Aorta (tissue), 5 donors: ENCODE measurements at regions not wholly inside any gene's neighbourhood (a gene's known extent, or its start where the extent isn't known, plus 50 kb on each side); places are given as distances from the start of the nearest gene placed in this dataset.
"Not testable (repeated sequence)": the region's sequence is repeated elsewhere in the genome, so short reads cannot be mapped to it uniquely, and the experiment has no call there.

Experiments
- ATAC-seq: fragments of 200-7000 bp; cut with Tn5 transposase; one replicate; pipeline ENCODE4 v1.9.1; 2022; ENCODE audit warnings: moderate library complexity; ENCODE audit not compliant: low FRiP score
- DNase-seq, 2 donors: peaks; one replicate each; pipeline ENCODE4 v3.0.0-alpha.2; 2020
- H3K27ac ChIP-seq, 2 donors: one replicate each; pipeline ENCODE4 v1.5.1; 2013; ENCODE audit warnings: low read length in 2 of 2, mild to moderate bottlenecking in 2 of 2, moderate library complexity in 2 of 2, control low read depth in 1 of 2, inconsistent platforms in 1 of 2, low read depth in 1 of 2
- H3K27me3 ChIP-seq, 2 donors: one replicate each; pipeline ENCODE4 v1.6.1; 2013; ENCODE audit warnings: control low read depth in 1 of 2, low read length in 1 of 2, mild to moderate bottlenecking in 1 of 2, moderate library complexity in 1 of 2; ENCODE audit not compliant: insufficient read depth in 2 of 2, control insufficient read depth in 1 of 2
- H3K36me3 ChIP-seq, 2 donors: one replicate each; pipeline ENCODE4 v1.6.1; 2013; ENCODE audit warnings: control low read depth in 1 of 2, low read length in 1 of 2, mild to moderate bottlenecking in 1 of 2; ENCODE audit not compliant: insufficient read depth in 2 of 2, control insufficient read depth in 1 of 2
- H3K4me1 ChIP-seq, 2 donors: one replicate each; pipeline ENCODE4 v1.6.1; 2013; ENCODE audit warnings: low read length in 2 of 2, control low read depth in 1 of 2, mild to moderate bottlenecking in 1 of 2, moderate library complexity in 1 of 2; ENCODE audit not compliant: insufficient read depth in 2 of 2, control insufficient read depth in 1 of 2
- H3K4me3 ChIP-seq, 2 donors: one replicate each; pipeline ENCODE4 v1.5.1; 2013; ENCODE audit warnings: low read length in 2 of 2, control low read depth in 1 of 2, mild to moderate bottlenecking in 1 of 2
- H3K9me3 ChIP-seq: one replicate; pipeline ENCODE4 v1.6.1; 2013; ENCODE audit warnings: mild to moderate bottlenecking, low read length; ENCODE audit not compliant: control insufficient read depth
- WGBS, 2 donors: extraction: QIAGEN DNeasy Blood & Tissue Kit; methylation state at CpG; one replicate each; pipeline ENCODE4 v1.1.7; 2013; 5-methylcytosine and 5-hydroxymethylcytosine counted together
- intact Hi-C, 2 donors: fragments of 100-400 bp; cut with DNase I; formaldehyde crosslinking; loops; one replicate each; pipeline versions ENCODE4 v1.14.2 to v1.15.0; 2022
- donor health status: healthy with polysubstance abuse.
- donor health status: Bipolar disorder and iron deficiency.
- donor health status: DM: no; HTN: no; CAD: no.
- donor health status: DM: no; HTN: no; CAD: no.
- donor health status: DM: yes; HTN: yes; CAD: no.

DNA sequence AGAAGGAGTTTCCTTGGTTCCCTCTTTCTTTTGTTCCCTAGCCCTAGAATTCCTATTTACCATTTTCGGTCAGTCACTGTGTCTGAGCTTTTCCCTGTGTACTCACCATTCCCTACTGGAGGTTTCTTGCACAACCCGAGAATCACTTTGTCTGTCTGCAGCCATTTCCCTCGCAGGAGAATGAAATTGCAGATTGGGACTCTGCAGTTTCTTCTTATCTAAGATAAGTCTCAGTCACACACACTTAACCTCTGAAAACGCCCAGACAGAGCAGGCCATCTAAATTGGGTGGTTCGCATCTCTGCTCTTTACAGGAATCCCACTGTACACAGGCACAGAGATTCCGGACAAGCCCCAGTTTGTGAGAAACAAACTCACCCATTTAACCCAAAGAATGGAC is 58.6 kb upstream of the CNTNAP2 start:
- H3K4me3 ChIP-seq = no peak overlapping the region
- no peaks in the 10 kb centered on the region for H3K9me3 ChIP-seq
- no peaks in the 10 kb centered on the region for H3K36me3 ChIP-seq
- 79 to 83% methylated on average over 6 of the region's 6 CpGs for WGBS, 2 donors
- no peaks in the 10 kb centered on the region for H3K27me3 ChIP-seq
- H3K27ac ChIP-seq = no peak overlapping the region
- intact Hi-C loops = no loop called here
- no peaks in the 10 kb centered on the region for H3K4me1 ChIP-seq
- no peak for ATAC-seq
- no peak for DNase-seq

DNA sequence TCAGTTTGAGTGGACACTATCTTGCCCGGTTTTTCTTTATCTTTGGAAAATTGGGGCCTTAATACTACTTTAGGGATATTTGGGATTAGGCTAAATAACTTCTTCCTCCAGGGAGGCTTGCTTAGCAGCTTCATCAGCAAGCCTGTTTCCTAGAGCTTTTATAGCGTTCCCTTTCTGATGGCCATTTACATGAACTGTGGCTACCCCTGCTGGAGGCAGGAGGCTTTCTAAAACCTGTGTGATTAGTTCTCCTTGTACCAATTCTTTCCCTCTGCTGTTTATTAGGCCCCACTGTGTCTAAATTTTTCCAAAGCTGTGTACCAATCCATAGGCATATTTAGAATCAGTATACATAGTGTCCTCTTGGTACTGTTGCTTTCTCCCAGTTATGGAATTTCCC is 61.7 kb upstream of the CNTNAP2 start:
- H3K27ac ChIP-seq = no peak overlapping the region
- ATAC-seq (no peak), DNase-seq (no peak)
- no peaks in the 10 kb centered on the region for H3K4me1 ChIP-seq
- WGBS, 2 donors = 77 to 90% methylated on average over 2 of the region's 2 CpGs
- no peaks in the 10 kb centered on the region for H3K27me3 ChIP-seq
- intact Hi-C loops = no loop called here
- H3K4me3 ChIP-seq = no peak overlapping the region
- H3K36me3 ChIP-seq = no peaks in the 10 kb centered on the region
- no peaks in the 10 kb centered on the region for H3K9me3 ChIP-seq

DNA sequence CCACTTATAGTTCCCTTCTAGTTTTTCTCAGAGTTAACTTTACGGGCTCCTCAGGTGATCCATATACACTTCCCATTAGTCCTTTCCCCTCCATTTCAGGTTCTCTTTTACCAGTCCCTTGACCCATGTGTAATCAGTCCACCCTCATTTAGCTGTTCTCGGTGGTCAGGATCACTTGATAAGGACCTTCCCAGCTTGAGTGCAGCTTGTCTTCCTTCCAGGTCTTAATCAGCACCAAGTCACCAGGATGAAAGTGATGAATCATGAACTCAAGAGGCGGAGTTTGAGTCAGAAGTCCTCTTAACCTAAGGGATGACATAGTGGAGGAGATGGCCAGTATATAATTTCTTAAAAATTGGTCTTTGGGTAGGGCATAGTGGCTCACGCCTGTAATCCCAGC is 63.1 kb upstream of the CNTNAP2 start:
- Histone ChIP-seq H3K36me3 (no peaks in the 10 kb centered on the region), H3K27ac (no peak overlapping the region), H3K9me3 (no peaks in the 10 kb centered on the region), H3K4me1 (no peaks in the 10 kb centered on the region), H3K4me3 (no peak overlapping the region), H3K27me3 (no peaks in the 10 kb centered on the region)
- 86 to 88% methylated on average over 4 of the region's 4 CpGs for WGBS, 2 donors
- DNase-seq = no peak
- intact Hi-C loops = no loop called here
- ATAC-seq = no peak

GRCh38 chr7:146043310-146043709 is 73.3 kb upstream of the CNTNAP2 start:
- H3K36me3 ChIP-seq, intact Hi-C loops, H3K4me1 ChIP-seq, H3K9me3 ChIP-seq, H3K27me3 ChIP-seq, H3K4me3 ChIP-seq, DNase-seq, ATAC-seq, H3K27ac ChIP-seq: not testable (repeated sequence)
- 90 to 92% methylated on average over 14 of the region's 14 CpGs for WGBS, 2 donors

GRCh38 chr7:146028251-146028750 is 88.3 kb upstream of the CNTNAP2 start:
- no peak for ATAC-seq
- Histone ChIP-seq H3K9me3 (no peaks in the 10 kb centered on the region), H3K27ac (no peak overlapping the region), H3K4me3 (no peak overlapping the region), H3K27me3 (no peaks in the 10 kb centered on the region), H3K36me3 (no peaks in the 10 kb centered on the region), H3K4me1 (no peaks in the 10 kb centered on the region)
- 68 to 80% methylated on average over 3 of the region's 3 CpGs for WGBS, 2 donors
- DNase-seq = no peak
- intact Hi-C loops = no loop called here

- no peak for ATAC-seq
These were observed 89.4 kb upstream of the CNTNAP2 start for GRCh38 chr7:146027243-146027642.

DNA sequence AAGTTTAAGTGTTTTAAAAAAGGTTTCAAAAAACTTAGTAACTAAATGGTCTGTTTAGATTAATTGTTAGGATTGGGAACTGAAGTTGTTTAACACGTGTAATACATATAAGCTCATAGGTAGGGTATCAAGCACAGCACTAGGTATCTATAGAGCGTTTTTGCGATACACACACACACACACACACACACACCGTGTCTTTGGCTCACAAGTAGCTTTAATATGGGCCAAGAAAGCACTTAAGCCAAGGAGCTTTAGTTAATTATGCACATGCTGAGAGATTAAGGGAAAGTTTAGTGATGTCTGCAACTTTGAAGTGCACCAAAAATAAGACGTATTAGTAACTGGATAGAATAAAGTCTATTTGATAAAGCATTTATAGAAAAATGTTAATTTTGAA is 93.8 kb upstream of the CNTNAP2 start:
- Histone ChIP-seq H3K4me1 (no peaks in the 10 kb centered on the region), H3K9me3 (peaks cover 1% of the 10 kb centered on the region), H3K4me3 (no peak overlapping the region), H3K36me3 (no peaks in the 10 kb centered on the region), H3K27ac (no peak overlapping the region), H3K27me3 (no peaks in the 10 kb centered on the region)
- DNase-seq (no peak), ATAC-seq (no peak)
- WGBS, 2 donors = 82 to 84% methylated on average over 5 of the region's 5 CpGs
- intact Hi-C loops = no loop called here

More at GRCh38 chr7:146027243-146027642, 89.4 kb upstream of the CNTNAP2 start:
- Histone ChIP-seq H3K27ac (no peak overlapping the region), H3K4me1 (no peaks in the 10 kb centered on the region), H3K4me3 (no peak overlapping the region), H3K27me3 (no peaks in the 10 kb centered on the region), H3K9me3 (no peaks in the 10 kb centered on the region), H3K36me3 (no peaks in the 10 kb centered on the region)
- DNase-seq = no peak
- intact Hi-C loops = no loop called here

- H3K27ac ChIP-seq, H3K36me3 ChIP-seq, DNase-seq, H3K9me3 ChIP-seq, H3K27me3 ChIP-seq, H3K4me1 ChIP-seq, intact Hi-C loops, ATAC-seq, H3K4me3 ChIP-seq: not testable (repeated sequence)
- 89 to 91% methylated on average over 25 to 32 of the region's 33 CpGs for WGBS, 2 donors
These were observed 97.3 kb upstream of the CNTNAP2 start for GRCh38 chr7:146019041-146020004.

- H3K36me3 ChIP-seq, intact Hi-C loops, H3K4me3 ChIP-seq, H3K9me3 ChIP-seq, H3K27me3 ChIP-seq, DNase-seq, ATAC-seq, H3K4me1 ChIP-seq, H3K27ac ChIP-seq: not testable (repeated sequence)
- WGBS, 2 donors = 76 to 82% methylated on average over 4 to 5 of the region's 5 CpGs
These were observed 99.2 kb upstream of the CNTNAP2 start for GRCh38 chr7:146017366-146017765.
